A549 (cell line): ENCODE measurements at regions not wholly inside any gene's neighbourhood (a gene's known extent, or its start where the extent isn't known, plus 50 kb on each side); places are given as distances from the start of the nearest gene placed in this dataset.

Experiments
- ATAC-seq, 2 experiments: fragments of 200-7000 bp in 1 of 2; fragments of >200 bp in 1 of 2; cut with Nextera tagmentation in 1 of 2; cut with Tn5 transposase in 1 of 2; 3 replicates each; pipeline versions ENCODE4 v1.8.0 to v1.9.1; 2018 to 2020; ENCODE audit warnings: mild to moderate bottlenecking in 1 of 2, moderate library complexity in 1 of 2
- CTCF ChIA-PET: fragments of 300-600 bp; sonication (Branson Sonifier 250); formaldehyde crosslinking; extraction: SDS; loops from one replicate; lab custom pipeline; 2021; ENCODE audit warnings: antibody characterized with exemption, inconsistent platforms; lab: Yijun Ruan, JAX
- POLR2A ChIA-PET: fragments of 350-600 bp; formaldehyde crosslinking; extraction: SDS; loops from one replicate; lab custom pipeline; 2021; ENCODE audit warnings: antibody characterized with exemption, inconsistent platforms; lab: Yijun Ruan, JAX
- DNase-seq, 2 experiments: peaks; one replicate each; pipeline versions ENCODE4 v3.0.0 to v3.0.0-alpha.2; 2011 to 2016; ENCODE audit warnings: low read depth in 1 of 2, low spot score in 1 of 2
- FAIRE-seq: peaks from 2 replicates; lab custom pipeline; 2011; peaks lifted over from hg19 to GRCh38; lab: Jason Lieb, UNC
- H3K27ac ChIP-seq, 2 experiments: fragments of >200 bp; sonication (Bioruptor Twin); formaldehyde crosslinking; 3 replicates each; pipeline ENCODE4 v1.5.1; 2016 to 2017
- H3K4me1 ChIP-seq: fragments of >200 bp; sonication (Bioruptor Twin); formaldehyde crosslinking; 3 replicates; pipeline ENCODE4 v1.6.1; 2016
- H3K4me2 ChIP-seq: fragments of >200 bp; sonication (Bioruptor Twin); formaldehyde crosslinking; 3 replicates; pipeline ENCODE4 v1.6.1; 2016
- H3K4me3 ChIP-seq: fragments of >200 bp; sonication (Bioruptor Twin); formaldehyde crosslinking; 3 replicates; pipeline ENCODE4 v1.5.1; 2016
- H3K9me3 ChIP-seq: fragments of >200 bp; sonication (Bioruptor Twin); formaldehyde crosslinking; 3 replicates; pipeline ENCODE4 v1.6.1; 2016
- EHF ChIP-seq: fragments of 250-450 bp; sonication (Bioruptor Pico); IDR thresholded peaks from 2 replicates; pipeline ENCODE4 v1.5.0; 2020; ENCODE audit warnings: mild to moderate bottlenecking
- EP300 ChIP-seq, 2 experiments: fragments of >200 bp; sonication (Bioruptor Twin); formaldehyde crosslinking; IDR thresholded peaks; 2 replicates in 1 of 2; 3 replicates in 1 of 2; pipeline ENCODE4 v1.6.1; 2016 to 2017
- FOSB ChIP-seq: fragments of 250-450 bp; sonication (Bioruptor Pico); IDR thresholded peaks from 2 replicates; pipeline ENCODE4 v1.5.0; 2020; ENCODE audit warnings: mild to moderate bottlenecking, moderate library complexity
- FOSL2 ChIP-seq, 2 experiments: fragments of 450-650 bp in 1 of 2; fragments of >200 bp in 1 of 2; sonication (Bioruptor Twin) in 1 of 2; formaldehyde crosslinking; IDR thresholded peaks; 2 replicates each; pipeline versions ENCODE4 v1.5.0 to v1.6.1; 2016 to 2020; ENCODE audit warnings: mild to moderate bottlenecking in 1 of 2, moderate library complexity in 1 of 2
- FOXS1 ChIP-seq: fragments of 250-450 bp; sonication (Bioruptor Pico); IDR thresholded peaks from 2 replicates; pipeline ENCODE4 v1.5.0; 2020; ENCODE audit warnings: mild to moderate bottlenecking, moderate library complexity
- HOXA7 ChIP-seq: fragments of 250-450 bp; sonication (Bioruptor Pico); IDR thresholded peaks from 2 replicates; pipeline ENCODE4 v1.5.0; 2020; ENCODE audit warnings: mild to moderate bottlenecking, moderate library complexity
- HOXB13 ChIP-seq: fragments of 250-450 bp; sonication (Bioruptor Pico); IDR thresholded peaks from 2 replicates; pipeline ENCODE4 v1.5.0; 2020; ENCODE audit warnings: low read depth, mild to moderate bottlenecking, moderate library complexity
- KDM5A ChIP-seq: fragments of 200-600 bp; sonication (generic); IDR thresholded peaks from 2 replicates; pipeline ENCODE4 v1.6.1; 2016; ENCODE audit warnings: antibody characterized with exemption, mild to moderate bottlenecking
- MAFK ChIP-seq: fragments of 450-650 bp; IDR thresholded peaks from 2 replicates; pipeline ENCODE4 v1.6.1; 2014; ENCODE audit not compliant: partially characterized antibody
- NFE2L2 ChIP-seq: fragments of 150-350 bp; conservative IDR thresholded peaks from 2 replicates; pipeline ENCODE4 v1.6.1; 2014; ENCODE audit warnings: low read length
- POLR2A ChIP-seq: IDR thresholded peaks from 2 replicates; pipeline ENCODE4 v1.6.1; 2012; ENCODE audit warnings: mild to moderate bottlenecking, low read length
- RCOR1 ChIP-seq: fragments of 150-350 bp; IDR thresholded peaks from 2 replicates; pipeline ENCODE4 v1.6.1; 2014; ENCODE audit warnings: antibody characterized with exemption, low read length, low read depth
- REST ChIP-seq: fragments of 200-600 bp; sonication (generic); IDR thresholded peaks from 2 replicates; pipeline ENCODE4 v1.6.1; 2016; ENCODE audit warnings: antibody characterized with exemption, mild to moderate bottlenecking, moderate library complexity
- SMC3 ChIP-seq: fragments of >200 bp; sonication (Bioruptor Twin); formaldehyde crosslinking; IDR thresholded peaks from 3 replicates; pipeline ENCODE4 v1.6.1; 2018; ENCODE audit warnings: inconsistent platforms
- ZSCAN20 ChIP-seq: fragments of 250-450 bp; sonication (Bioruptor Pico); IDR thresholded peaks from 2 replicates; pipeline ENCODE4 v1.8.0; 2022; ENCODE audit warnings: mild to moderate bottlenecking, moderate library complexity
- WGBS: methylation state at CpG from one replicate; pipeline ENCODE4 v1.1.6; 2017; ENCODE audit errors: missing lambda C conversion rate; 5-methylcytosine and 5-hydroxymethylcytosine counted together
- TF ChIP-seq, protein P1 (sequence below): fragments of 250-450 bp; sonication (Bioruptor Pico); IDR thresholded peaks from 2 replicates; pipeline ENCODE4 v1.5.0; 2021; ENCODE audit warnings: mild to moderate bottlenecking, moderate library complexity, borderline replicate concordance

GRCh38 chr4:53902786-53903185, 161.6 kb downstream of the CHIC2 start:
- Histone ChIP-seq H3K9me3 (no peaks in the 10 kb centered on the region), H3K4me2 (no peak overlapping the region), H3K4me1 (peaks cover 7% of the 10 kb centered on the region; the same call in 2 of the 3 replicates), H3K27ac (no peak overlapping the region), H3K4me3 (no peak overlapping the region)
- POLR2A ChIA-PET, result no interaction called here
- ATAC-seq, result no peak
- CTCF ChIA-PET, result interaction anchor here (0.5 to 4.5 kb wide), 3 partner anchors 316 to 705 kb away, joined by 3 to 19 read pairs (median 4); no protein-coding TSS in a partner anchor
- FAIRE-seq, result no peak
- 63% methylated on average over 2 of the region's 2 CpGs for WGBS
- no peak for DNase-seq
- TF ChIP-seq POLR2A (no peak), SMC3 (no peak), REST (no peak), EHF (no peak), RCOR1 (no peak), EP300 (IDR thresholded peaks at IDR 0.05) (no peak), KDM5A (no peak), NFE2L2 (no peak), ZSCAN20 (CRISPR knock-in tag) (no peak), MAFK (no peak), FOSL2 (IDR thresholded peaks at IDR 0.05) (no peak), FOSL2 (CRISPR knock-in tag; IDR thresholded peaks at IDR 0.05) (no peak), HOXB13 (CRISPR knock-in tag) (no peak)
- TF ChIP-seq, protein P1, sequence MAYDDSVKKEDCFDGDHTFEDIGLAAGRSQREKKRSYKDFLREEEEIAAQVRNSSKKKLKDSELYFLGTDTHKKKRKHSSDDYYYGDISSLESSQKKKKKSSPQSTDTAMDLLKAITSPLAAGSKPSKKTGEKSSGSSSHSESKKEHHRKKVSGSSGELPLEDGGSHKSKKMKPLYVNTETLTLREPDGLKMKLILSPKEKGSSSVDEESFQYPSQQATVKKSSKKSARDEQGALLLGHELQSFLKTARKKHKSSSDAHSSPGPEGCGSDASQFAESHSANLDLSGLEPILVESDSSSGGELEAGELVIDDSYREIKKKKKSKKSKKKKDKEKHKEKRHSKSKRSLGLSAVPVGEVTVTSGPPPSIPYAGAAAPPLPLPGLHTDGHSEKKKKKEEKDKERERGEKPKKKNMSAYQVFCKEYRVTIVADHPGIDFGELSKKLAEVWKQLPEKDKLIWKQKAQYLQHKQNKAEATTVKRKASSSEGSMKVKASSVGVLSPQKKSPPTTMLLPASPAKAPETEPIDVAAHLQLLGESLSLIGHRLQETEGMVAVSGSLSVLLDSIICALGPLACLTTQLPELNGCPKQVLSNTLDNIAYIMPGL (CRISPR knock-in tag), result no peak

GRCh38 chr4:53900271-53900649, 164.1 kb downstream of the CHIC2 start:
- no peak for FAIRE-seq
- no peaks in the 10 kb centered on the region for H3K4me1 ChIP-seq
- H3K9me3 ChIP-seq, result no peaks in the 10 kb centered on the region
- ChIA-PET POLR2A (no interaction called here), CTCF (interaction anchor here (0.7 to 0.8 kb wide), 2 partner anchors 107 to 194 kb away, joined by 3 read pairs; no protein-coding TSS in a partner anchor)
- TF ChIP-seq FOSB, result no peak
- TF ChIP-seq HOXA7 (CRISPR knock-in tag), result no peak
- TF ChIP-seq, protein P1 (CRISPR knock-in tag), result no peak
- TF ChIP-seq FOXS1 (CRISPR knock-in tag), result no peak
- WGBS, result 69% methylated on average over 3 of the region's 3 CpGs
- H3K27ac ChIP-seq, result no peak overlapping the region
- H3K4me3 ChIP-seq, result no peak overlapping the region
- DNase-seq, result no peak
- ATAC-seq, result no peak
- no peak overlapping the region for H3K4me2 ChIP-seq
